ENCODE measurements at regions not wholly inside any gene's neighbourhood (a gene's known extent, or its start where the extent isn't known, plus 50 kb on each side); places are given as distances from the start of the nearest gene placed in this dataset.

GRCh38 chr20:60446267-60447111 lies 488.3 kb downstream of the CDH26 start:
- Histone ChIP-seq H3K27me3 (replicated peaks) (no peaks in the 10 kb centered on the region), H3K4me3 (ENCODE audit: low read depth, low read length) (no peak overlapping the region), H3K36me3 (replicated peaks) (no peaks in the 10 kb centered on the region), H3K27ac (no peak overlapping the region)
- TF ChIP-seq CTCF (IDR thresholded peaks at IDR 0.05; ENCODE audit: low read depth, low read length, missing control alignments), result no peak
- no peak for DNase-seq
- in situ Hi-C loops (cut with HindIII; ENCODE audit: low pct_ligation_motif_present, low sequenced_read_pairs), result no loop called here

GRCh38 chr20:60447703-60448102 lies 489.5 kb downstream of the CDH26 start:
- TF ChIP-seq CTCF (IDR thresholded peaks at IDR 0.05; ENCODE audit: low read depth, low read length, missing control alignments), result no peak

DNA sequence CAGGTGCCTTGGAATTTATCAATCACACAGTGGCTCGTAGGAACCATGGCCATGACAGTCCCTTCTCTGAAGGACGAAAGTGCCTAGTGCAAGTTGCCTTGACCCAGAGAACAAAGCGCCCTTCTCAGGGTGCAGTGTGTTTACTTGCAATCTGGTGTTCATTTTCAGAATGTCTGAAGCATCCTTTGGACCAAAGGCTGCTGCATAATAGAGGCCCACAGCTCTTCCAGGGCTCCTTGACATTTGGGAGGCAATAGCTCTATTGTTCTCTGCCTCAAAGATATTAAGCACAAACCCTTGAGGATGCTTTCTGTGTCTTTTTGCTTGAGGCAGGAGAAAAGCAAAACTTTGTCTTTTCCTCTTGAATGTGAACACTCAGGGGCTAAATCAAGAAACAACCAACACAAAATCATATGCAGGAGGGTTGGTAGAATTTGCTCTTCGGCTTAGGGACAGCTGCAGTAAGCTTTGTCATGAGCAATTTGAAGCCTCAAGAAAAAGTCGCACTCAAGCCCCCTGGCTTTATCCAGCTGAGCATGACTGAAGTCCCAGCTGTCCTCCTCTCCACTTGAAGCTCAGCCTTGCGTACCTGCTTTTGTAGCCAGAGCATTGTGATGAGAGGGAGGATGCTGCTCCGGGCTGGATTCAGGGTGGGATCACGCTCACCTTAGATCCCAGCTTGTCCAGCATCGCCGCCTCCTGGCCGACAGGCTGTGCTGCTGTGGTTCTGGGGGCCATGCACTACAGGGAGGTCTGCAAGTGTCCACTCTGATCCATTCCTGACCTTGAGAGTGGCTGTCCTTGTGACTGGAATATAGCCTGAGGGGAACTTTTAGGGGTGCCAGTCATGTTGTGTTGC lies 495.4 kb downstream of the CDH26 start:
- no peak overlapping the region for H3K4me3 ChIP-seq (ENCODE audit: low read depth, low read length)
- no peaks in the 10 kb centered on the region for H3K36me3 ChIP-seq (replicated peaks)
- in situ Hi-C loops (cut with HindIII; ENCODE audit: low pct_ligation_motif_present, low sequenced_read_pairs), result no loop called here
- no peak overlapping the region for H3K27ac ChIP-seq
- peak; percentile 43 for TF ChIP-seq CTCF (IDR thresholded peaks at IDR 0.05; ENCODE audit: low read depth, low read length, missing control alignments)
- H3K27me3 ChIP-seq (replicated peaks), result no peaks in the 10 kb centered on the region
- no peak for DNase-seq

More at GRCh38 chr20:60447703-60448102, 489.5 kb downstream of the CDH26 start:
- Histone ChIP-seq H3K27ac (no peak overlapping the region), H3K27me3 (replicated peaks) (no peaks in the 10 kb centered on the region), H3K36me3 (replicated peaks) (no peaks in the 10 kb centered on the region), H3K4me3 (ENCODE audit: low read depth, low read length) (no peak overlapping the region)
- in situ Hi-C loops (cut with HindIII; ENCODE audit: low pct_ligation_motif_present, low sequenced_read_pairs), result no loop called here
- no peak for DNase-seq

GRCh38 chr20:60454491-60454890 lies 496.3 kb downstream of the CDH26 start:
- no peak overlapping the region for H3K27ac ChIP-seq
- in situ Hi-C loops (cut with HindIII; ENCODE audit: low pct_ligation_motif_present, low sequenced_read_pairs), result no loop called here
- no peak for DNase-seq
- no peaks in the 10 kb centered on the region for H3K36me3 ChIP-seq (replicated peaks)
- no peak for TF ChIP-seq CTCF (IDR thresholded peaks at IDR 0.05; ENCODE audit: low read depth, low read length, missing control alignments)
- no peak overlapping the region for H3K4me3 ChIP-seq (ENCODE audit: low read depth, low read length)
- no peaks in the 10 kb centered on the region for H3K27me3 ChIP-seq (replicated peaks)

DNA sequence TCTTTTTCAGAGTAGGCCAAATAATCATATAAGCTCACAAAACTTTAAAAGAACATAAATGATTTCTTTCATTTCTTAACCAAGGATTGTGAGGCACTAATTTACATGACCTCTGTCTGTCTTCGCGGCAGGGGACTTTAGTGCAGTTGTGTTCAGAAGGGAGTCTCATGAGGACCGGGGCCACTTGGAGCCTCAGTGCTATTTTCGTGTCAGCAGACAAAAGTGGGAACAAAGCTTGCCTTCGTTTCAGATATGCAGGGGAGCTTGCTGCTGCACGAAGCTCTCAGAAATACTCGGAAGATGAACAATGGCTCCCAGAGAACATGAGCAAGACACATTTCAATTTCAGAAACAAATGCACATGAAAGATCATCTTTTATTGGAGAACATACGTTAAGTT lies 497.0 kb downstream of the CDH26 start:
- in situ Hi-C loops (cut with HindIII; ENCODE audit: low pct_ligation_motif_present, low sequenced_read_pairs), result no loop called here
- Histone ChIP-seq H3K27me3 (replicated peaks) (no peaks in the 10 kb centered on the region), H3K4me3 (ENCODE audit: low read depth, low read length) (no peak overlapping the region), H3K27ac (no peak overlapping the region), H3K36me3 (replicated peaks) (no peaks in the 10 kb centered on the region)
- no peak for TF ChIP-seq CTCF (IDR thresholded peaks at IDR 0.05; ENCODE audit: low read depth, low read length, missing control alignments)
- no peak for DNase-seq
